ENCODE measurements at regions not wholly inside any gene's neighbourhood (a gene's known extent, or its start where the extent isn't known, plus 50 kb on each side); places are given as distances from the start of the nearest gene placed in this dataset.

GRCh38 chr7:20035279-20035875 is 181.8 kb downstream of the MACC1 start:
- H3K9me3 Mint-ChIP-seq, result no peaks in the 10 kb centered on the region
- no peaks in the 10 kb centered on the region for H3K4me1 Mint-ChIP-seq (ENCODE audit: low read depth)
- DNase-seq (ENCODE audit: low spot score), result no peak
- no peaks in the 10 kb centered on the region for H3K27me3 Mint-ChIP-seq (ENCODE audit: low read depth)
- no peaks in the 10 kb centered on the region for H3K36me3 Mint-ChIP-seq (ENCODE audit: low read depth)
- no peak overlapping the region for H3K27ac Mint-ChIP-seq
- H3K4me3 Mint-ChIP-seq, result no peak overlapping the region

GRCh38 chr7:20033621-20034400 is 183.4 kb downstream of the MACC1 start:
- Mint-ChIP-seq H3K36me3 (ENCODE audit: low read depth) (no peaks in the 10 kb centered on the region), H3K9me3 (no peaks in the 10 kb centered on the region), H3K4me3 (no peak overlapping the region), H3K27me3 (ENCODE audit: low read depth) (no peaks in the 10 kb centered on the region), H3K4me1 (ENCODE audit: low read depth) (no peaks in the 10 kb centered on the region), H3K27ac (no peak overlapping the region)
- DNase-seq (ENCODE audit: low spot score), result no peak

DNA sequence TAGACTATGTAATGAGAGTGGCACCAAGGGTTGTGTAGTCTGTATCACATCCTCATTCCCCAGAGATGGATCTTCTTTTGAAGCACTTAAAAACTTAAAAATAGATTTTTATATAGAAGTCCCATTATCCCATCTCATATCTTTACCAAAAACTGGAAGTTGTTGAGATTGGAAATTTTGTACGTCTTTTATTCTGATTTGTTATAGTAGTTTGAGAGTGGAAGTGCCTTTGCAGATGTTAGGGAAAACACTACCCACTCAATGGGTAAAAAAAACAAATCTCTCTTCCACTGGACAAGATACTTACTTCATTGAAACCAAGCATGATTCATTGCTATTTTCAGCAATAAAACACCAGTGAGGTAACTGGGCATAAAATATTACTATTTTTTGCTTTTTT is 184.4 kb downstream of the MACC1 start:
- Mint-ChIP-seq H3K27me3 (ENCODE audit: low read depth) (no peaks in the 10 kb centered on the region), H3K36me3 (ENCODE audit: low read depth) (no peaks in the 10 kb centered on the region), H3K27ac (no peak overlapping the region), H3K4me1 (ENCODE audit: low read depth) (no peaks in the 10 kb centered on the region), H3K4me3 (no peak overlapping the region), H3K9me3 (no peaks in the 10 kb centered on the region)
- no peak for DNase-seq (ENCODE audit: low spot score)

DNA sequence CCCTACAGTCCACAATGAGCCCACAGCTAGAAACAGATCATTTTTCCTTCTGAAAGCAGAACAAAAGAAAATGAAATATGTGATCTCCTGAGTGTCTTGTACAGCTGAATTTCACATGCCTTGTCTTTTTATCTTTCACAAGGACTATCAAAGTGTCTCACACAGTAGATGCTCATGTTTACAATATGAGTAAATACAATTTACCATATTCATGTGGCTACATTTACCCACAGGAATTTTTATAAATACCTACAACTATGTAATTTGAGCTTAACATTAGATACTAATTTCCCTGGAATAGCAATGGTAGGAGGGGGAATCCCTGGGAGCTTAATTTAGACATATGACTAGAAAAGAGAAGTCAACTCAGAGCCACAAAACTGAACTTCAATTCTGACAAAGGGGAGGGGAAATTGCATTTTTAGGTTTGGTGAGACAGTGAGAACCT is 186.2 kb downstream of the MACC1 start:
- Mint-ChIP-seq H3K27me3 (ENCODE audit: low read depth) (no peaks in the 10 kb centered on the region), H3K27ac (no peak overlapping the region), H3K4me1 (ENCODE audit: low read depth) (no peaks in the 10 kb centered on the region), H3K36me3 (ENCODE audit: low read depth) (no peaks in the 10 kb centered on the region), H3K9me3 (no peaks in the 10 kb centered on the region), H3K4me3 (no peak overlapping the region)
- no peak for DNase-seq (ENCODE audit: low spot score)

GRCh38 chr7:20030417-20030816 is 186.8 kb downstream of the MACC1 start:
- no peaks in the 10 kb centered on the region for H3K4me1 Mint-ChIP-seq (ENCODE audit: low read depth)
- no peaks in the 10 kb centered on the region for H3K27me3 Mint-ChIP-seq (ENCODE audit: low read depth)
- DNase-seq (ENCODE audit: low spot score), result no peak
- no peaks in the 10 kb centered on the region for H3K36me3 Mint-ChIP-seq (ENCODE audit: low read depth)
- no peaks in the 10 kb centered on the region for H3K9me3 Mint-ChIP-seq
- no peak overlapping the region for H3K27ac Mint-ChIP-seq
- no peak overlapping the region for H3K4me3 Mint-ChIP-seq

GRCh38 chr7:20026762-20027161 is 190.4 kb downstream of the MACC1 start:
- Mint-ChIP-seq H3K36me3 (ENCODE audit: low read depth) (no peaks in the 10 kb centered on the region), H3K27me3 (ENCODE audit: low read depth) (no peaks in the 10 kb centered on the region), H3K4me1 (ENCODE audit: low read depth) (no peaks in the 10 kb centered on the region), H3K9me3 (no peaks in the 10 kb centered on the region), H3K27ac (no peak overlapping the region), H3K4me3 (no peak overlapping the region)
- no peak for DNase-seq (ENCODE audit: low spot score)

- H3K9me3 Mint-ChIP-seq, result no peaks in the 10 kb centered on the region
- no peaks in the 10 kb centered on the region for H3K36me3 Mint-ChIP-seq (ENCODE audit: low read depth)
- H3K4me1 Mint-ChIP-seq (ENCODE audit: low read depth), result no peaks in the 10 kb centered on the region
- H3K27ac Mint-ChIP-seq, result no peak overlapping the region
- DNase-seq (ENCODE audit: low spot score), result no peak
- no peak overlapping the region for H3K4me3 Mint-ChIP-seq
- H3K27me3 Mint-ChIP-seq (ENCODE audit: low read depth), result no peaks in the 10 kb centered on the region
These were observed 195.4 kb downstream of the MACC1 start for GRCh38 chr7:20021831-20022230.

DNA sequence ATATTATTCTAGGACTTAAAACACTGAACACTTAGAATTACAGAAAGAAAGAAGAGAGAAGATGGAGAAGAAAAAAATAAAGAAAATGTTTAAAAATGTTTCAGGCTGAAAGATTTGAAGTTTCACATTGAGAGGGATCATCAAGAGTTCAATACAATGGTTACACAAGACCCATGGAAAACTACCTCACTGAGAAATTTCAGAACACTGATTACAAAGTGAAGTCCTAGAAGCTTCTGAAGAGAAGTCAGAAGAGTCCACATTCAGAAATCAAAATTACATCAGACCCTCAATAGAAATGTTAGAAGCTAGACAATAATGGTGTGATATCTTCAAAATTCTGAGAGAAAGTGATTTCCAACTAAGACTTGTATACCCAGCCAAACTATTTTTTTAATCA is 196.1 kb downstream of the MACC1 start:
- Mint-ChIP-seq H3K27ac (no peak overlapping the region), H3K4me3 (no peak overlapping the region), H3K9me3 (no peaks in the 10 kb centered on the region), H3K36me3 (ENCODE audit: low read depth) (no peaks in the 10 kb centered on the region), H3K4me1 (ENCODE audit: low read depth) (no peaks in the 10 kb centered on the region), H3K27me3 (ENCODE audit: low read depth) (no peaks in the 10 kb centered on the region)
- DNase-seq (ENCODE audit: low spot score), result no peak

DNA sequence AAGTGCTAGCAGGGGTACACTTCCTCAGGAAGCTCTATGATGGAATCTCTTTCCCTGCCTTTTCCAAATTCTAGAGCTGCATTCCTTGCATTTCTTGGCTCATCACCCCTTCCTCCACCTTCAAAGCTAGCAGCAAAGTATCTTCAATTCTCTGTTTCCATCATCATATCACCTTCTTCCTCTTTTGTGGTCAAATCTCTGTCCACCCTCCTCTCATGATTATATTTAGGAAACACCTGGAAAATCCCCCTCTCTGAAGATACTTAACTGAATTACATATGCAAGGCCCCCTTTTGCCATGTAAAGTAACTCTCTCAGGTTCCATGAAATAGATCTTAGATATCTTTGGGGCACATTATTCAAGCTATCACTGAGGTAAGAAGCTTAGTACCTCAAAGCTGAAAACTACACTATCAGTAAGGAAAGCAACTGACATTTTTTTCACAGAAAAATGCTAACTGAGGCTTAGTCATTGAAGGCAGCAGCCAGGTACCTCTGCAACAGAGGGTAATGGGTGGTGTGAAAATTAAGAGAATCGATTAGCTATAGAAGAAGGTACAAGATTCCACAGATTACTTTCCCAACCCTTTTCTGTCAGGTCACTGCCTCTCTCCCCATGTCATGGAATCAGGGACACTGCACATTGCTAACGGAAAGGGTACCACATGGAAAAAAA is 197.3 kb downstream of the MACC1 start:
- no peak overlapping the region for H3K27ac Mint-ChIP-seq

DNA sequence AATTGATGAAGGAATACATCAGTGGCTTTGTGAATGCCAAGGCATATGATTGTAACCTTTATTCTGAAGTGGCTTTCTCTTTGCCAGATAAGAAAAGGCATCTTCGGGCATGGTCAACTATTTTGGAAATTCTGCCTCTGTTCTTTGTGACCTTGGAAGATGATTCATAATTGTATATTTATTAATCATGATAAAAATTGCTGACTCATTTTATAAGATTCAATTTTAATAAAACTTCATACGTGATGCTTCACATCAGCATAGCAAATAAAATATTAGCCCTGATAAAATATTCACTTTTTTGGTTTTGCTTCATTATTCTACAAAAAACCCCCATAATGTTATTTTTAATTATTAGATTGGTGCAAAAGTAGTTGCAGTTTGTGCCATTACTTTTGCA is 200.5 kb downstream of the MACC1 start:
- no peak overlapping the region for H3K27ac Mint-ChIP-seq
- no peaks in the 10 kb centered on the region for H3K36me3 Mint-ChIP-seq (ENCODE audit: low read depth)
- H3K9me3 Mint-ChIP-seq, result no peaks in the 10 kb centered on the region
- H3K27me3 Mint-ChIP-seq (ENCODE audit: low read depth), result no peaks in the 10 kb centered on the region
- H3K4me3 Mint-ChIP-seq, result no peak overlapping the region
- DNase-seq (ENCODE audit: low spot score), result no peak
- H3K4me1 Mint-ChIP-seq (ENCODE audit: low read depth), result no peaks in the 10 kb centered on the region

More for the DNA sequence above, 197.3 kb downstream of the MACC1 start:
- Mint-ChIP-seq H3K9me3 (no peaks in the 10 kb centered on the region), H3K4me1 (ENCODE audit: low read depth) (no peaks in the 10 kb centered on the region), H3K4me3 (no peak overlapping the region), H3K36me3 (ENCODE audit: low read depth) (no peaks in the 10 kb centered on the region), H3K27me3 (ENCODE audit: low read depth) (no peaks in the 10 kb centered on the region)
- no peak for DNase-seq (ENCODE audit: low spot score)

DNA sequence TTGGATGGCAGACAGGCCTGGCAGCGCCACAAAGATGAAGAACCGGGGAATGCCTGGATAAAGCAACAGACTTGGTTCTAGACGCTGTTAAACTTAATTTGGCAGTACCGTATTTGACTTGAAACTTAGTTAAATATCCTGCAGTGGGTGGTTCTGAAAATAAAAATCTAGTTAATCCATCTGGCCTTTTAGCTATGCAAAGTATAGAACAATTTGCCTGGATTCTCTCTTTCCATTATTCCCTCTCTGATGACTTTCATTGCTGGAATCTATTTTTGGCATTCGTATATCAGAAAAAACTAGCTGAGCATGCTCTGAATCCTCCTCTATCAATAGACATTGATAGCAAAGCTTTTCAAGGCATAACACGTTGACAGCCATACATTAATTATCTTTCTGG is 203.6 kb downstream of the MACC1 start:
- H3K4me3 Mint-ChIP-seq, result no peak overlapping the region
- H3K27ac Mint-ChIP-seq, result no peak overlapping the region
- H3K27me3 Mint-ChIP-seq (ENCODE audit: low read depth), result no peaks in the 10 kb centered on the region
- DNase-seq (ENCODE audit: low spot score), result no peak
- no peaks in the 10 kb centered on the region for H3K9me3 Mint-ChIP-seq
- H3K4me1 Mint-ChIP-seq (ENCODE audit: low read depth), result no peaks in the 10 kb centered on the region
- no peaks in the 10 kb centered on the region for H3K36me3 Mint-ChIP-seq (ENCODE audit: low read depth)

- H3K27ac Mint-ChIP-seq, result no peak overlapping the region
- H3K4me1 Mint-ChIP-seq (ENCODE audit: low read depth), result no peaks in the 10 kb centered on the region
- H3K4me3 Mint-ChIP-seq, result no peak overlapping the region
These were observed 205.1 kb downstream of the MACC1 start for GRCh38 chr7:20012100-20012499.

DNA sequence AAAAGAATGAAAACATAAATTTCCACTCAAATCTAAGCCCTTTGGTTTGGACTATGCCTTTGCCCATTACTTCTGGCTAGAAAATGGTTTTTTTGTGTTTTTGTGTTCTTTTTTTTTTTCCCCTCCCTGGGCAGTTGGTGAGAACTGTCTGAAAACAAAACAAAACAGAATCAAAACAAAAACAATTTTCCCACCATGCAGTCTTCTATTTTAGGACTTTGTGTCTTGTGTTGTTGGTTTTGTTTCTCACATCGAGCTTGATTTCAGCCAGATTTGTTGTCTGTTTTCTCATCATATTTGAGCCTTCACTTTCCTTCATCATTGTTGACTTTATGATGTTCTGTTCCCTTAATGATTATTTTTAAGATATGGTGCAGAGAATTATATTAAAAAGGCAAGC is 206.3 kb downstream of the MACC1 start:
- H3K27ac Mint-ChIP-seq, result no peak overlapping the region
- no peaks in the 10 kb centered on the region for H3K4me1 Mint-ChIP-seq (ENCODE audit: low read depth)
- H3K4me3 Mint-ChIP-seq, result no peak overlapping the region
- no peaks in the 10 kb centered on the region for H3K9me3 Mint-ChIP-seq
- no peak for DNase-seq (ENCODE audit: low spot score)
- no peaks in the 10 kb centered on the region for H3K27me3 Mint-ChIP-seq (ENCODE audit: low read depth)
- H3K36me3 Mint-ChIP-seq (ENCODE audit: low read depth), result no peaks in the 10 kb centered on the region

More at GRCh38 chr7:20012100-20012499, 205.1 kb downstream of the MACC1 start:
- Mint-ChIP-seq H3K36me3 (ENCODE audit: low read depth) (no peaks in the 10 kb centered on the region), H3K9me3 (no peaks in the 10 kb centered on the region), H3K27me3 (ENCODE audit: low read depth) (no peaks in the 10 kb centered on the region)
- no peak for DNase-seq (ENCODE audit: low spot score)

- Mint-ChIP-seq H3K27me3 (ENCODE audit: low read depth) (no peaks in the 10 kb centered on the region), H3K4me3 (no peak overlapping the region), H3K9me3 (no peaks in the 10 kb centered on the region), H3K4me1 (ENCODE audit: low read depth) (no peaks in the 10 kb centered on the region), H3K36me3 (ENCODE audit: low read depth) (no peaks in the 10 kb centered on the region), H3K27ac (no peak overlapping the region)
- DNase-seq (ENCODE audit: low spot score), result no peak
These were observed 209.7 kb downstream of the MACC1 start for GRCh38 chr7:20007510-20007909.

Measured in T-helper 2 cell treated with Interferon-gamma antibody and Interleukin-4, amounts not matched to agents 5 μg/mL and 100 μg/mL, for 36 hours (primary cell).